Loucy (cell line): ENCODE measurements at regions not wholly inside any gene's neighbourhood (a gene's known extent, or its start where the extent isn't known, plus 50 kb on each side); places are given as distances from the start of the nearest gene placed in this dataset.

ENCODE experiments used
- CTCF ChIP-seq: fragments of 200-600 bp; sonication (generic); conservative IDR thresholded peaks from 2 replicates; pipeline ENCODE4 v1.5.1; 2014; ENCODE audit warnings: mild to moderate bottlenecking, antibody characterized with exemption, low read length
- EZH2phosphoT487 ChIP-seq: fragments of 200-600 bp; IDR thresholded peaks from 2 replicates; pipeline ENCODE4 v1.6.1; 2018; ENCODE audit warnings: antibody characterized with exemption, mild to moderate bottlenecking, moderate library complexity, borderline replicate concordance

- TF ChIP-seq CTCF (no peak), EZH2phosphoT487 (no peak)
Observed at GRCh38 chr1:199301472-199302217, 662.8 kb downstream of the PTPRC start.
